NCI-H446 (cell line): ENCODE measurements at regions not wholly inside any gene's neighbourhood (a gene's known extent, or its start where the extent isn't known, plus 50 kb on each side); places are given as distances from the start of the nearest gene placed in this dataset.
"Not testable (repeated sequence)": the region's sequence is repeated elsewhere in the genome, so short reads cannot be mapped to it uniquely, and the experiment has no call there.

ENCODE experiments used
- DNase-seq, 2 experiments: peaks; one replicate each; lab custom pipeline; 2025; lab: John Stamatoyannopoulos, UW

DNA sequence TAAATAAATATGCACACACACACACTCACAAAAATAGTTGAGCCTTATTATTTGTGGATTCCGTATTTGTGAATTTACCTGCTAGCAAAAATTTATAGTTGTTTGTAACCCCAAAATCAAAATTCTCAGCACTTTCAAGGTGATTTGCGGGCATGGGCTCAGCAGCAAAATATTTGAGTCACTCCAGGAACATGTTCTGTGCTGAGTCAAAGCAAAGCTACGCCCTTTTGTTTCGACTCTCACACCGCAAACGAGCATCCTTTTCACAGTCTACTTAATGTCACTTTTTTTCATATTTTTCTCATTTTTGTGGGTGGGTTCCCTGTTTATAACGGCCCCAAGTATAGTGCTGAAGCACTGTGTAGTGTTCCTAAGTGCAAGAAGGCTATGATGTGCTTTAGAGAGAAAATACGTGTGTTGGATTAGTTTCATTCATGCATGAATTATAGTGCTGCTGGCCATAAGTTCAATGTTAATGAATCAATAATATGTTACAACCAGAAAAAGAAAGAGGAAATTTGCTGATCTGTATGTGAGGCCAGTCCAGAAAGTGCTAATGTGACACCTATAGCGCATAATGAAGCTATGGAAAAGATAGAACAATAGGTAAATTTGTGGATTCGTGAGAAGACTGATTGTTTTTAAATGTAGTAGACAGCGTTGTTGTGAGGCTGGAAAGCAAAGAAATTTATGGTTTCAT lies 723.2 kb upstream of the AGA start:
- DNase-seq: no peak

- no peak for DNase-seq
Measured at GRCh38 chr4:178165951-178166308, 723.7 kb upstream of the AGA start.

DNA sequence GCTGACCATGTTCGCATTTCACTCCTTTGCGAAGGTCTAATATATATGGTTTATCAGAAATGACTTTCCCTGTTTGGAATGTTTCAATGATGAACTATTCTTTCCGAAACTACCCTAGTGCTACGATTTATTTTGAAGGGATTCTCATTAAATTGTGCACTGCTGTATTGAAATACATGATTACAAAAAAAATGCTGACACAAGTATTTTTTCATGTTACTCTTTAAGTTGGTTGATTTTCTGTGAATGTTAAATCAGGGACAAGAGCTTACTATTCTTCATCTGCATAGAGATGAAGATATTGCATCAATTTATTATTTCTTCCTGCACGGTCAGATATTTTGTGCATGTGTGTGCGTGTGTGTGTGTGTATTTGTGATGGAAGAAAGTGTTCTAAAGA lies 731.5 kb upstream of the AGA start:
- no peak for DNase-seq

GRCh38 chr4:178174756-178175155 lies 732.5 kb upstream of the AGA start:
- DNase-seq: no peak

DNA sequence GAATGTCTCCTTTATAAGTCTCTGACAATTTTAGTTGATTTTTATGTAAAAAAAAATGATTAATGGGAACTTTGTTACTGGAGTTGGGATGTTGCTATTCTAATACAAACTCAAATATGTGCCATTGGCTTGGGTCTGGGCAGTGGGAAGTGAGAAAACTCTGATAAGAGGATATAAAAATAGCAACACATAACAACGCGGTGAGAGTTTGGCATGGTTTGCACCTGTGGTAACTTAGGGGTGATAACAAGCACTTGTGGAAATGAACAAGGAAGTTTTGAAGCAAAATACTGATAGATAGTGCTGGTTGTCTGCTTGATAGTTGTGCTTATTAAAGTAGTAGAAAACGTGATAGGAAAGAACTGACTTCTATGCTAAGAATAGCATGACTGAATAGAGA lies 743.3 kb upstream of the AGA start:
- no peak for DNase-seq

GRCh38 chr4:178192611-178193010 lies 750.4 kb upstream of the AGA start:
- DNase-seq: no peak

DNA sequence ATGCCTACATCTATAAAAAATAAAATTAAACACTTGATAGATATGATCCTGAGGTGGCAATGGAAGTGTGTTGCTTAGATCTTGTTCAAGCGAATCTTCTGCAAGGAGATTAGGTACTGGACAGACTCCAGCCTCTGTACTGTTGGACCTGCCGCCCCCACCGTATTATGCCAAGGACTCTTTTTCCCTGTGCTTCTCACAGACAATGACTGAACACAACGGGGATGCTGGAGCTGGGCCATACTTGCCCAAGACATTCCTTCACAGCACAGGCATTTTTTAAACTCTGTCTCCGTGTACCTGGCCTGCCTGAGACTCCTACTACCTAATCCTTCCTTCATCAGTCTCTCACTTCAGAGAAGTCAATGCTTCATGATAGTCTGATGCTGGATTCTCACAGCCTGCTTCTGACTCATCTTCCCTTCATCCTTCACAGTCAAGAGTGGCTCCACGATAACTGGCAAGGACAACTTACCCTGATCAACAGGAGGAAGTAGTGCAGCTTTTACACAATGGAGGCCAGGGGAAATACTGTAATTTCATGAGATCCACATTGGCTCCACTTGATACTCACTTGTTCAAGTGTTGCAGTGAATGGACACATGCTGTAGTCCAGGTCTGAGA lies 754.6 kb upstream of the AGA start:
- no peak for DNase-seq

DNA sequence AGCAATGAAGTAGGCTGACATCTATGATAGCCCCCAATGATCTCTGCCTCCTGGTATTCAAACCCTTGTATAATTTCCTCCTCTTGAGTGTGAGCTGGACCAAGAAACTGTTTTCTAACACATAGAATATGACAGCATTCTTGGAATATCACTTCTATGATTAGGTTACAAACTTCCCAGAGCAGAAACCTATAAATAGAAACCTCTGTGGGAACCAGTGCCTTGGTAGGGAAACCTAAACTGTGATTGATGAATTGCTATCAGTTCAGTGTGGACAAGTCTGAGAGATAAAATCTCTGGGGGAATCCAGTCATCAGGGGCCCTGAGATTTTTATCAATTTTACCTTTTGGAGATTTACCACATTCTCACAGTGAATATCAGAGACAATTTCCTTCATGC lies 756.5 kb upstream of the AGA start:
- no peak for DNase-seq

GRCh38 chr4:178202422-178202821 lies 760.2 kb upstream of the AGA start:
- DNase-seq: no peak

- no peak for DNase-seq
Measured at GRCh38 chr4:178205826-178206225, 763.6 kb upstream of the AGA start.

DNA sequence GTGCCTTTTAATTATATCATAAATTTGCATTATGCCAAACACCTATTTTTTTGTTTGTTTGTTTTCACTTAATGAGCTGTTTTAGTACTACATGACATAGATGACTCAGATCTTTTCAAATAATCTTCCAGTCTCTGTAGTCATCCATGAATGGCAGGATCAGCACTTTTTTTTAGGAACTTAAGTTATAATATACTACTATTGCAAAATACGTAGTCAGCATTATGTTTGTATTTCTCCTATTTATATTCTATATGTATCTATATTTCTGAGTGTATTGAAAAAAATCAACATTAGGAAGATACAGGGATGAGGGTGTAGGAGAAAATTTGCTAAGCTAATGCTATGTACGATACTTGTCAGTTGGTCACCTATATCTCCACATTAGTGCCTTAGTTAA lies 773.1 kb upstream of the AGA start:
- DNase-seq: no peak

GRCh38 chr4:178215763-178216162 lies 773.5 kb upstream of the AGA start:
- no peak for DNase-seq

- DNase-seq: not testable (repeated sequence)
Measured at GRCh38 chr4:178226421-178226820, 784.2 kb upstream of the AGA start.

DNA sequence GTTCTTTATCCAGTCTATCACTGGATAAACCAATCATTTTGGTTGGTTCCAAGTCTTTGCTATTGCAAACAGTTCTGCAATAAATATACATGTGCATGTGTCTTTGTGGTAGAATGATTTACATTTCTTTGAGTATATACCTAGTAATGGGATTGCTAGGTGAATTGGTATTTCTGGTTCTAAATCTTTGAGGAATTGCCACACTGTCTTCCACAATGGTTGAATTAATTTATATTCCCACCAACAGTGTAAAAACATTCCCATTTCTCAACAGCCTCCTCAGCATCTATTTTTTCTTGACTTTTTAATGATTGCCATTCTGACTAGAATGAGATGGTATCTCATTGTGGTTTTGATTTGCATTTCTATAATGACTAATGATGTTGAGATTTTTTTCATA lies 791.7 kb upstream of the AGA start:
- no peak for DNase-seq

GRCh38 chr4:178240891-178241290 lies 798.7 kb upstream of the AGA start:
- no peak for DNase-seq

DNA sequence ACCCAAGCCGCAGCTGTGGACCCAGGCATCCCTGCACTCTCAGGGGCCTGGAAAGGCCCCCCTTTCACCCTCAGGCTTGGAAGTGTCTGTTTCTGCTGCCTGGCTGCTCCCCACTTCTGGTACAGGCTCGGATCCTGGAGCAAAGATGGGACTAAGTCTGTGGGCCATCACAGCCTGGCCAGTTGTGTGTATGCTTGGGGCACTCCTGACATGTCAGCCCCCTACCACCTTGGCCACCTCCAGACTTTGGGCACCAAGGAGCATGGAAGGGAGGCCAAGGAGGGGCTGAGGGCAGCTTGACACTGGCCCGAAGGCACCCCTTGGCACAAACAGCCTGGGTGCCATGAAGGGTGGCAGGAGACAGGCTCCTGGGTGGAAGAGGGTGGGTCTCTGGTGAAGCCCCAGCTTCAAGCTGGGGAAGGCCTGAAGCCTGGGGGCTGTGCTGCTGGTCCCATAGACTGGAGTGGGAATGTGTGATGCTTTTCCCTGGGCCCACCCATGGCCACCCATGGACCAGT lies 799.4 kb upstream of the AGA start:
- no peak for DNase-seq

DNA sequence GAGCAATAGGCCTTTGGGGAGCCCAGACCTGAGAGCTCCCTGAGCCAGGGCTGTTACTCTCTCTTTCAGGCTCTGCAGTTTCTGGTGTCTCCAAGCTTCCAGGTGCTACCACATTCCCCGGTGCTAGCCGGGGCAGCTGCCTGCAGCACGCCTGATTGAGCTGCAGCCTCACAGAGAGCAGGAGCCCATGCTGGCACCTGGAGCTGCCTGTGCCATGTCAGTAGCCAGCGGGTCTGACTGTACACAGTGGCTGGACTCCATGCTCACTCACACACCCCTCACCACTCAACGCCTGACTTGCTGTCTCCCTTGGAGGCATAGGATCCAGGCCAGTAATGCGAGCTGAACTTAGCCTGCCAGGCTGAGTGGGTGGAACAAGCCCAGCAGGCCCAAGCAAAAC lies 800.4 kb upstream of the AGA start:
- DNase-seq: no peak

GRCh38 chr4:178244785-178245184 lies 802.5 kb upstream of the AGA start:
- no peak for DNase-seq

DNA sequence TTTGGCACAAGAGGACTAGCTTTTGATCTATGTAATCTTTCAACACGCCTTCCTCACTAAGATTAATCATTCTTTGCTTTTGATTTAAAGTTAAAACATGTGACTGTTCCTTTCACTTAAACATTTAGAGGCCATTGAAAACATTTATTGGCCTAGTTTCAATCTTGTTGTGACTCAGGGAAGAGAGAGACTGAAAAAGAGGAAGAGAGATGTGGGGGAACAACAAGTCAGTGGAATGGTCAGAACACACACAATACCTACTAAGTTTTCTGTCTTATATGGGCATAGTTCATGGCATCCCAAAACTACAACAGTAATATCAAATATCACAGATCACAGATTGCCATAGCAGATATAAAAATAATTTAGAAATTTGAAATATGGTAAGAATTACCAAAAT lies 812.9 kb upstream of the AGA start:
- DNase-seq: no peak

DNA sequence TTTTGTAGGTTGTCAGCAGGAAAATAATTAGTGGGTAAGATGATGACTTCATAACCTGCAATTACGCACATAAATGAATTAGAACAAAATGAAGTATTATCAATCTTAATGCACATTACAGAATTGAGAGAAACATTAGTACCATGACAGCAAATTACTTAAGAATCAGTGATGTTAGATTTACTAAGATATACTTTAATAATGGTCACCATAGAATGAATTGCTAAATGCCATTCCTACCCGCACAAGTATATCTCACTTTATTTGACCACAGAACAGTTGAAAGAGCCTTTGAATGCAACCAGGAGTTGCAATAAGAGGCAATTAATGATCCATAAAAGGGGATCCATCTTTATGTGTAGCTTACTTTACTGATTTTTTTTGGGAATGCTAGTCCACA lies 816.4 kb upstream of the AGA start:
- DNase-seq: no peak

DNA sequence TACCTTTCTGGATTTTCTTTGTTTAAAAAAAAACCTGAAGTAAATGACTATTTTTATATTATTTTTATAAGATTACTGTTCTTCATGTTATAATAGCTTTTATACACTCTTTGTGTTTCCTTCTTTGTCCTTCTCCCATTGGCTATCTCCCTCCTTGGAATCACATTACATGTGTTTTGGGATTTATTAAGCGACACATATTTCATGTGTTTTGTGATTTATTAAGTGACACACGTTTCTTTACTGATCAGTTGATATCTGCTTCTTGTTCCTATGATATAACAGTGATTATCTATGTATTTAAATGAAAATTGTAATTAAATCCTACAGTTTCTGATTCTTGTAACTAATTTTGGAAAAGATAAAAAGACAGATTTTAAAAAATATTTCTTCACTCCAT lies 817.3 kb upstream of the AGA start:
- no peak for DNase-seq

- no peak for DNase-seq
Measured at GRCh38 chr4:178264001-178264400, 821.8 kb upstream of the AGA start.

DNA sequence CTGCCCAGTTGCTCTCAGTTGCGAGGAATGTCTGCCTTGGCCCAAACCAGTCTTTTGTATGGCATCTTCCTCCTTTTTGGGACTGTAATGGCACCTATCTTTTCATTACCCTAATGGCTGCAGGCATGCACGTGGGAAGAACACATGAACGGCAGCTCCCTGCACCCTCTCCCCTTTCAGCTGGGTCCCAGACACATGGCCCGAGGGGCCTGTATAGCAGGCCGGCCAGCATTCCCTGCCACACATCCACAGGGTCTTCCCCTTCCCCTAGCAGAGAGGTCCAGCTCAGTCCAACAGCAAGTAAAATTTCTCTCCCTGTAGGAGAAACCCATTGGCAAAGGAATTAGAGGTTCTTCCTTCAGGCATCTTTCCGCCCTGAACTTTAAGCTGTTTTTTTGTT lies 829.1 kb upstream of the AGA start:
- no peak for DNase-seq

GRCh38 chr4:178273168-178273567 lies 830.9 kb upstream of the AGA start:
- no peak for DNase-seq
